HepG2 (cell line): ENCODE measurements at regions not wholly inside any gene's neighbourhood (a gene's known extent, or its start where the extent isn't known, plus 50 kb on each side); places are given as distances from the start of the nearest gene placed in this dataset.

Experiments used
- ATAC-seq: fragments of 200-7000 bp; cut with Tn5 transposase; 3 replicates; pipeline ENCODE4 v1.9.1; 2020; ENCODE audit warnings: mild to moderate bottlenecking, moderate library complexity
- BruUV-seq: library from RNA; stranded (reverse); fragments of 400-500 nt; replicated peaks from 2 replicates; lab custom pipeline; 2021; lab: Mats Ljungman, UMichigan
- CTCF ChIA-PET: fragments of 300-600 bp; formaldehyde crosslinking; extraction: SDS; loops from one replicate; lab custom pipeline; 2021; ENCODE audit warnings: low total read pairs, inconsistent platforms, low intra/inter-chr PET ratio; lab: Yijun Ruan, JAX
- POLR2A ChIA-PET: fragments of 350-600 bp; sonication (Branson Sonifier 250); formaldehyde crosslinking; loops from one replicate; lab custom pipeline; 2020; ENCODE audit warnings: antibody characterized with exemption, inconsistent platforms; lab: Yijun Ruan, JAX
- DNase-seq: peaks from one replicate; pipeline ENCODE4 v3.0.0-alpha.2; 2015; ENCODE audit warnings: low spot score
- FAIRE-seq: peaks from 3 replicates; lab custom pipeline; 2011; peaks lifted over from hg19 to GRCh38; lab: Jason Lieb, UNC
- H2AFZ ChIP-seq: one replicate; pipeline ENCODE4 v1.6.1; 2011; ENCODE audit warnings: low read length, inconsistent platforms
- H3K27ac ChIP-seq: fragments of 300-600 bp; 3 replicates; pipeline ENCODE4 v1.8.0; 2011; ENCODE audit warnings: mixed run types, mild to moderate bottlenecking, mixed read lengths, low read length, inconsistent platforms; ENCODE audit not compliant: insufficient read depth; ENCODE audit errors: extremely low read length
- H3K27me3 ChIP-seq, 2 experiments: fragments of 200-600 bp in 1 of 2; 2 replicates in 1 of 2; 3 replicates in 1 of 2; pipeline versions ENCODE4 v1.6.0 to v1.8.0; 2011; ENCODE audit warnings: low read length in 2 of 2, mild to moderate bottlenecking in 2 of 2, moderate library complexity in 2 of 2, inconsistent platforms in 1 of 2; ENCODE audit not compliant: insufficient read depth in 2 of 2, control insufficient read depth in 1 of 2
- H3K36me3 ChIP-seq, 2 experiments: fragments of 200-600 bp in 1 of 2; replicated peaks in 1 of 2; 2 replicates in 1 of 2; 3 replicates in 1 of 2; pipeline versions ENCODE4 v1.5.1 to v1.8.0; 2011; ENCODE audit warnings: low read length in 2 of 2, inconsistent platforms in 1 of 2; ENCODE audit not compliant: insufficient read depth in 2 of 2, control insufficient read depth in 1 of 2
- H3K4me1 ChIP-seq: 2 replicates; pipeline ENCODE4 v1.5.1; 2012; ENCODE audit warnings: low read length, inconsistent platforms; ENCODE audit not compliant: insufficient read depth
- H3K4me2 ChIP-seq: 2 replicates; pipeline ENCODE4 v1.6.0; 2011; ENCODE audit warnings: low read depth, low read length, inconsistent platforms
- H3K4me3 ChIP-seq, 3 experiments: fragments of 200-600 bp in 1 of 3; sonication (generic), shearing (Covaris generic) in 1 of 3; replicated peaks in 1 of 3; 2 replicates each; pipeline ENCODE4 v1.5.1; 2011 to 2016; ENCODE audit warnings: low read length in 3 of 3, inconsistent platforms in 2 of 3, low read depth in 2 of 3, mild to moderate bottlenecking in 2 of 3, control low read depth in 1 of 3, mixed read lengths in 1 of 3; ENCODE audit not compliant: insufficient read depth in 1 of 3
- H3K79me2 ChIP-seq: one replicate; pipeline ENCODE4 v1.6.1; 2011; ENCODE audit warnings: low read length, inconsistent platforms; ENCODE audit not compliant: insufficient read depth
- H3K9ac ChIP-seq: 2 replicates; pipeline ENCODE4 v1.6.0; 2011; ENCODE audit warnings: mild to moderate bottlenecking, low read depth, low read length, inconsistent platforms; ENCODE audit not compliant: insufficient read depth
- H3K9me3 ChIP-seq: 2 replicates; pipeline ENCODE4 v1.5.1; 2012; ENCODE audit warnings: mild to moderate bottlenecking, low read length
- H4K20me1 ChIP-seq: 2 replicates; pipeline ENCODE4 v1.6.0; 2011; ENCODE audit warnings: inconsistent platforms, mild to moderate bottlenecking, low read length, moderate library complexity; ENCODE audit not compliant: insufficient read depth
- CENPX ChIP-seq: sonication (generic); formaldehyde crosslinking; IDR thresholded peaks from 2 replicates; pipeline ENCODE4 v1.9.0; 2021; ENCODE audit warnings: mild to moderate bottlenecking, missing genetic modification reagents, moderate library complexity
- HOXA7 ChIP-seq: sonication (generic); formaldehyde crosslinking; IDR thresholded peaks from 2 replicates; pipeline ENCODE4 v1.8.1; 2022; ENCODE audit warnings: mild to moderate bottlenecking, missing genetic modification reagents, moderate library complexity
- NFRKB ChIP-seq: fragments of 450-650 bp; IDR thresholded peaks from 2 replicates; pipeline ENCODE4 v1.6.1; 2017
- PAWR ChIP-seq: sonication (generic); formaldehyde crosslinking; IDR thresholded peaks from 2 replicates; pipeline ENCODE4 v1.4.0; 2020; ENCODE audit warnings: missing genetic modification reagents, mild to moderate bottlenecking, borderline replicate concordance
- PLSCR1 ChIP-seq: sonication (generic); formaldehyde crosslinking; IDR thresholded peaks from 2 replicates; pipeline ENCODE4 v1.5.0; 2020; ENCODE audit warnings: missing genetic modification reagents, mild to moderate bottlenecking, borderline replicate concordance
- PRPF4 ChIP-seq: fragments of 200-400 bp; formaldehyde crosslinking; IDR thresholded peaks from 2 replicates; pipeline ENCODE4 v1.6.1; 2016; ENCODE audit warnings: low read length, low read depth; ENCODE audit not compliant: poor library complexity, severe bottlenecking
- RXRA ChIP-seq: sonication (generic); formaldehyde crosslinking; IDR thresholded peaks from 2 replicates; pipeline ENCODE4 v1.5.1; 2020; ENCODE audit warnings: missing genetic modification reagents
- RXRB ChIP-seq: IDR thresholded peaks from 2 replicates; pipeline ENCODE4 v1.6.1; 2016; ENCODE audit warnings: borderline replicate concordance, missing genetic modification reagents, missing compliant biosample characterization
- SOX13 ChIP-seq, 3 experiments: fragments of 450-650 bp in 1 of 3; sonication (generic) in 1 of 3; formaldehyde crosslinking in 1 of 3; IDR thresholded peaks in 2 of 3; conservative IDR thresholded peaks in 1 of 3; 2 replicates each; pipeline versions ENCODE4 v1.5.0 to v1.6.1; 2016 to 2020; ENCODE audit warnings: antibody characterized with exemption in 1 of 3, mild to moderate bottlenecking in 1 of 3, missing compliant biosample characterization in 1 of 3, missing genetic modification reagents in 1 of 3, moderate library complexity in 1 of 3
- SOX5 ChIP-seq: IDR thresholded peaks from 2 replicates; pipeline ENCODE4 v1.6.1; 2016; ENCODE audit warnings: borderline replicate concordance
- SOX6 ChIP-seq, 2 experiments: fragments of 450-650 bp in 1 of 2; sonication (generic) in 1 of 2; formaldehyde crosslinking in 1 of 2; IDR thresholded peaks; 2 replicates each; pipeline versions ENCODE4 v1.4.0 to v1.6.1; 2017 to 2020; ENCODE audit warnings: antibody characterized with exemption in 1 of 2, mild to moderate bottlenecking in 1 of 2, missing genetic modification reagents in 1 of 2
- SP4 ChIP-seq: sonication (generic); formaldehyde crosslinking; IDR thresholded peaks from 2 replicates; pipeline ENCODE4 v1.8.1; 2023; ENCODE audit warnings: mild to moderate bottlenecking, missing genetic modification reagents
- SPEN ChIP-seq: sonication (generic); formaldehyde crosslinking; IDR thresholded peaks from 2 replicates; pipeline ENCODE4 v1.5.1; 2020; ENCODE audit warnings: low read depth, mild to moderate bottlenecking, missing genetic modification reagents
- ZMYM2 ChIP-seq: sonication (generic); formaldehyde crosslinking; IDR thresholded peaks from 2 replicates; pipeline ENCODE4 v1.8.0; 2022; ENCODE audit warnings: mild to moderate bottlenecking, missing genetic modification reagents
- ZNF121 ChIP-seq: sonication (generic); formaldehyde crosslinking; IDR thresholded peaks from 2 replicates; pipeline ENCODE4 v1.5.0; 2020; ENCODE audit warnings: mild to moderate bottlenecking, missing genetic modification reagents
- ZNF292 ChIP-seq: sonication (generic); formaldehyde crosslinking; IDR thresholded peaks from 2 replicates; pipeline ENCODE4 v1.8.1; 2022; ENCODE audit warnings: mild to moderate bottlenecking, low read depth, missing genetic modification reagents, borderline replicate concordance
- ZNF33B ChIP-seq: sonication (generic); formaldehyde crosslinking; IDR thresholded peaks from 2 replicates; pipeline ENCODE4 v1.5.1; 2020; ENCODE audit warnings: mild to moderate bottlenecking, missing genetic modification reagents
- ZNF7 ChIP-seq: IDR thresholded peaks from 2 replicates; pipeline ENCODE4 v1.6.1; 2016; ENCODE audit warnings: missing biosample characterization, missing genetic modification reagents
- ZSCAN21 ChIP-seq: sonication (generic); formaldehyde crosslinking; IDR thresholded peaks from 2 replicates; pipeline ENCODE4 v1.8.0; 2022; ENCODE audit warnings: mild to moderate bottlenecking, missing genetic modification reagents, moderate library complexity, borderline replicate concordance
- WGBS: methylation state at CpG from one replicate; pipeline ENCODE4 v1.1.6; 2017; ENCODE audit warnings: low lambda C conversion rate; 5-methylcytosine and 5-hydroxymethylcytosine counted together
- in situ Hi-C: cut with HindIII; loops from 2 replicates; pipeline ENCODE4 v1.10.0; 2017; ENCODE audit warnings: low pct_unique_long_range_greater_than_20kb; ENCODE audit not compliant: extremely low pct_ligation_motif_present
- intact Hi-C: fragments of 100-400 bp; cut with micrococcal nuclease; formaldehyde crosslinking; loops from one replicate; pipeline ENCODE4 v1.10.0; 2022; ENCODE audit not compliant: unreplicated experiment

- no TSS peak for BruUV-seq
- TF ChIP-seq RXRB (CRISPR knock-in tag) (no peak), SOX5 (peak; percentile 58; the same call in 1 of the 2 replicates), SOX13 (IDR thresholded peaks at IDR 0.05) (no peak), SOX13 (CRISPR knock-in tag; conservative IDR thresholded peaks at IDR 0.05 in 1 of 2, IDR thresholded peaks at IDR 0.05 in 1 of 2) (peak in 1 of 2 experiments; percentile 58; a peak in 2 of 4 replicates), SOX6 (IDR thresholded peaks at IDR 0.05) (no peak), SOX6 (CRISPR knock-in tag; IDR thresholded peaks at IDR 0.05) (peak; percentile 49; the same call in 1 of the 2 replicates)
- H3K79me2 ChIP-seq, result no peaks in the 10 kb centered on the region
- FAIRE-seq (no peak), ATAC-seq (peak; percentile 89), DNase-seq (peak; percentile 7)
- no peak overlapping the region for H2AFZ ChIP-seq
- no peak overlapping the region for H3K4me3 ChIP-seq
- ChIA-PET CTCF (no interaction called here), POLR2A (no interaction called here)
- no peaks in the 10 kb centered on the region for H4K20me1 ChIP-seq
- H3K4me1 ChIP-seq, result 0 out of 2 replicates have a peak, but pooled peaks cover 7% of the 10 kb centered on the region
- intact Hi-C loops (no loop called here), in situ Hi-C loops (no loop called here)
- H3K27me3 ChIP-seq, result no peaks in the 10 kb centered on the region
- no peak overlapping the region for H3K4me2 ChIP-seq
- H3K27ac ChIP-seq, result no peak overlapping the region
- no peaks in the 10 kb centered on the region for H3K9me3 ChIP-seq
- no peak overlapping the region for H3K9ac ChIP-seq
- WGBS, result under 1% methylated on average over 4 of the region's 4 CpGs
- no peaks in the 10 kb centered on the region for H3K36me3 ChIP-seq
Measured at GRCh38 chr4:155033604-155034003, 174.8 kb upstream of the NPY2R start.

GRCh38 chr4:155037031-155037430 is 171.4 kb upstream of the NPY2R start:
- no peaks in the 10 kb centered on the region for H4K20me1 ChIP-seq
- WGBS, result 0% methylated on average over 1 of the region's 1 CpG
- H3K4me1 ChIP-seq, result 0 out of 2 replicates have a peak, but pooled peaks cover 7% of the 10 kb centered on the region
- ChIA-PET CTCF (no interaction called here), POLR2A (no interaction called here)
- no peak overlapping the region for H3K27ac ChIP-seq
- H2AFZ ChIP-seq, result no peak overlapping the region
- H3K9me3 ChIP-seq, result no peaks in the 10 kb centered on the region
- ATAC-seq, result no peak
- BruUV-seq, result no TSS peak
- DNase-seq, result no peak
- TF ChIP-seq NFRKB, result no peak
- TF ChIP-seq PAWR, result no peak
- no peak for TF ChIP-seq ZMYM2
- TF ChIP-seq HOXA7 (CRISPR knock-in tag), result no peak
- no peak for TF ChIP-seq ZNF33B
- TF ChIP-seq RXRA, result no peak
- no peak for TF ChIP-seq CENPX
- TF ChIP-seq ZNF121 (CRISPR knock-in tag), result no peak
- no peak for TF ChIP-seq ZSCAN21 (CRISPR knock-in tag)
- no peak for TF ChIP-seq PLSCR1
- TF ChIP-seq PRPF4, result no peak
- no peak for TF ChIP-seq SP4 (CRISPR knock-in tag)
- TF ChIP-seq SPEN (CRISPR knock-in tag), result no peak
- TF ChIP-seq ZNF7 (CRISPR knock-in tag), result no peak
- no peak for TF ChIP-seq ZNF292
- FAIRE-seq, result no peak
- no peaks in the 10 kb centered on the region for H3K27me3 ChIP-seq
- no peaks in the 10 kb centered on the region for H3K79me2 ChIP-seq
- in situ Hi-C loops (no loop called here), intact Hi-C loops (no loop called here)
- no peaks in the 10 kb centered on the region for H3K36me3 ChIP-seq
- H3K4me3 ChIP-seq, result no peak overlapping the region
- H3K9ac ChIP-seq, result no peak overlapping the region
- no peak overlapping the region for H3K4me2 ChIP-seq
